ENCODE measurements at regions not wholly inside any gene's neighbourhood (a gene's known extent, or its start where the extent isn't known, plus 50 kb on each side); places are given as distances from the start of the nearest gene placed in this dataset.

GRCh38 chr16:6112700-6113099, 1015.1 kb upstream of the EEF2KMT start:
- no peaks in the 10 kb centered on the region for H3K27me3 ChIP-seq (ENCODE audit: control insufficient read depth in 1 of 2, insufficient read depth in 2 of 2, low read length in 2 of 2)
- no peak overlapping the region for H3K9ac ChIP-seq (ENCODE audit: insufficient read depth, low read depth, low read length)
- H3K4me3 ChIP-seq (replicated peaks in 1 of 3; ENCODE audit: insufficient read depth in 1 of 3, low read depth in 2 of 3, low read length in 3 of 3), result no peak overlapping the region
- peak; percentile 50; the same call in 1 of the 2 replicates for TF ChIP-seq MAFF (IDR thresholded peaks at IDR 0.05; ENCODE audit: low read depth, low read length)
- no peak for TF ChIP-seq CREM (IDR thresholded peaks at IDR 0.05)
- no peak for TF ChIP-seq CREM (CRISPR knock-in tag; IDR thresholded peaks at IDR 0.05)
- TF ChIP-seq MAFK (conservative IDR thresholded peaks at IDR 0.05 in 1 of 2, IDR thresholded peaks at IDR 0.05 in 1 of 2; ENCODE audit: low read length in 2 of 2), result peak; percentile 44 to 72; a peak in 3 of 4 replicates
- ATAC-seq, result no peak
- in situ Hi-C loops (cut with HindIII; ENCODE audit: extremely low pct_ligation_motif_present, low pct_unique_long_range_greater_than_20kb), result no loop called here
- CTCF ChIA-PET (ENCODE audit: low intra/inter-chr PET ratio, low total read pairs), result no interaction called here
- no peak for DNase-seq (ENCODE audit: low spot score)
- H2AFZ ChIP-seq (ENCODE audit: low read length), result no peak overlapping the region
- H4K20me1 ChIP-seq (ENCODE audit: insufficient read depth, low read length), result no peaks in the 10 kb centered on the region
- H3K4me1 ChIP-seq (ENCODE audit: insufficient read depth, low read length), result no peaks in the 10 kb centered on the region
- intact Hi-C loops (cut with micrococcal nuclease; ENCODE audit: unreplicated experiment), result no loop called here
- 3% methylated on average over 2 of the region's 2 CpGs for WGBS (ENCODE audit: low lambda C conversion rate)
- H3K36me3 ChIP-seq (replicated peaks in 1 of 2; ENCODE audit: control insufficient read depth in 1 of 2, insufficient read depth in 2 of 2, low read length in 2 of 2), result no peaks in the 10 kb centered on the region
- no peak overlapping the region for H3K4me2 ChIP-seq (ENCODE audit: low read depth, low read length)
- H3K27ac ChIP-seq (ENCODE audit: extremely low read length, insufficient read depth, low read length), result no peak overlapping the region
- no peaks in the 10 kb centered on the region for H3K9me3 ChIP-seq (ENCODE audit: low read length)
- no TSS peak for BruUV-seq (replicated peaks)
- H3K79me2 ChIP-seq (ENCODE audit: insufficient read depth, low read length), result no peaks in the 10 kb centered on the region
- no peak for FAIRE-seq
- POLR2A ChIA-PET, result no interaction called here

- ATAC-seq (no peak), FAIRE-seq (no peak)
- BruUV-seq (replicated peaks), result no TSS peak
Observed at GRCh38 chr16:6111390-6111789, 1013.8 kb upstream of the EEF2KMT start.

More at GRCh38 chr16:6111390-6111789, 1013.8 kb upstream of the EEF2KMT start:
- H3K4me3 ChIP-seq (replicated peaks in 1 of 3; ENCODE audit: insufficient read depth in 1 of 3, low read depth in 2 of 3, low read length in 3 of 3), result no peak overlapping the region
- no peaks in the 10 kb centered on the region for H3K36me3 ChIP-seq (replicated peaks in 1 of 2; ENCODE audit: control insufficient read depth in 1 of 2, insufficient read depth in 2 of 2, low read length in 2 of 2)
- DNase-seq (ENCODE audit: low spot score), result no peak
- intact Hi-C loops (cut with micrococcal nuclease; ENCODE audit: unreplicated experiment) (no loop called here), in situ Hi-C loops (cut with HindIII; ENCODE audit: extremely low pct_ligation_motif_present, low pct_unique_long_range_greater_than_20kb) (no loop called here)
- H2AFZ ChIP-seq (ENCODE audit: low read length), result no peak overlapping the region
- no peak overlapping the region for H3K27ac ChIP-seq (ENCODE audit: extremely low read length, insufficient read depth, low read length)
- H4K20me1 ChIP-seq (ENCODE audit: insufficient read depth, low read length), result no peaks in the 10 kb centered on the region
- ChIA-PET CTCF (ENCODE audit: low intra/inter-chr PET ratio, low total read pairs) (no interaction called here), POLR2A (no interaction called here)
- no peaks in the 10 kb centered on the region for H3K27me3 ChIP-seq (ENCODE audit: control insufficient read depth in 1 of 2, insufficient read depth in 2 of 2, low read length in 2 of 2)
- no peaks in the 10 kb centered on the region for H3K79me2 ChIP-seq (ENCODE audit: insufficient read depth, low read length)
- no peak overlapping the region for H3K4me2 ChIP-seq (ENCODE audit: low read depth, low read length)
- TF ChIP-seq MBNL3 (CRISPR knock-in tag; conservative IDR thresholded peaks at IDR 0.05) (no peak), ZNF343 (CRISPR knock-in tag; IDR thresholded peaks at IDR 0.05) (no peak), HCFC1 (IDR thresholded peaks at IDR 0.05; ENCODE audit: low read depth, low read length) (no peak), SOX13 (IDR thresholded peaks at IDR 0.05) (no peak), SOX13 (CRISPR knock-in tag; conservative IDR thresholded peaks at IDR 0.05 in 1 of 2, IDR thresholded peaks at IDR 0.05 in 1 of 2) (no peak), KDM2A (CRISPR knock-in tag; IDR thresholded peaks at IDR 0.05; ENCODE audit: borderline replicate concordance, low read depth) (no peak), ZNF33A (CRISPR knock-in tag; IDR thresholded peaks at IDR 0.05; ENCODE audit: borderline replicate concordance) (no peak)
- 0% methylated on average over 1 of the region's 1 CpG for WGBS (ENCODE audit: low lambda C conversion rate)
- H3K9me3 ChIP-seq (ENCODE audit: low read length), result no peaks in the 10 kb centered on the region
- no peaks in the 10 kb centered on the region for H3K4me1 ChIP-seq (ENCODE audit: insufficient read depth, low read length)
- no peak overlapping the region for H3K9ac ChIP-seq (ENCODE audit: insufficient read depth, low read depth, low read length)

All from HepG2 (cell line).